PFSK-1 (cell line): ENCODE measurements at regions not wholly inside any gene's neighbourhood (a gene's known extent, or its start where the extent isn't known, plus 50 kb on each side); places are given as distances from the start of the nearest gene placed in this dataset.

Experiments used
- FOXP2 ChIP-seq: optimal IDR thresholded peaks from 2 replicates; pipeline ENCODE3; 2011; ENCODE audit warnings: borderline replicate concordance, control low read depth, inconsistent platforms; ENCODE audit not compliant: insufficient read depth; ENCODE audit errors: extremely low read length, extremely low read depth
- POLR2AphosphoS5 ChIP-seq: IDR thresholded peaks from 2 replicates; pipeline ENCODE4 v1.6.1; 2012; ENCODE audit warnings: low read depth, mild to moderate bottlenecking, control low read depth, low read length, moderate library complexity
- SIN3A ChIP-seq: IDR thresholded peaks from 2 replicates; pipeline ENCODE4 v1.6.1; 2012; ENCODE audit warnings: mild to moderate bottlenecking, low read length, moderate library complexity, borderline replicate concordance; ENCODE audit not compliant: insufficient read depth
- TAF1 ChIP-seq: IDR thresholded peaks from 2 replicates; pipeline ENCODE4 v1.6.1; 2012; ENCODE audit warnings: low read length, control low read depth, borderline replicate concordance; ENCODE audit not compliant: insufficient read depth
- TF ChIP-seq, protein P1 (sequence below), 2 experiments: IDR thresholded peaks; 2 replicates each; pipeline versions ENCODE4 v1.6.1 to v1.8.0; 2011 to 2012; ENCODE audit warnings: low read depth in 2 of 2, low read length in 2 of 2, control low read depth in 1 of 2, inconsistent platforms in 1 of 2, mild to moderate bottlenecking in 1 of 2, moderate library complexity in 1 of 2; ENCODE audit not compliant: insufficient read depth in 1 of 2

- TF ChIP-seq, protein P1, sequence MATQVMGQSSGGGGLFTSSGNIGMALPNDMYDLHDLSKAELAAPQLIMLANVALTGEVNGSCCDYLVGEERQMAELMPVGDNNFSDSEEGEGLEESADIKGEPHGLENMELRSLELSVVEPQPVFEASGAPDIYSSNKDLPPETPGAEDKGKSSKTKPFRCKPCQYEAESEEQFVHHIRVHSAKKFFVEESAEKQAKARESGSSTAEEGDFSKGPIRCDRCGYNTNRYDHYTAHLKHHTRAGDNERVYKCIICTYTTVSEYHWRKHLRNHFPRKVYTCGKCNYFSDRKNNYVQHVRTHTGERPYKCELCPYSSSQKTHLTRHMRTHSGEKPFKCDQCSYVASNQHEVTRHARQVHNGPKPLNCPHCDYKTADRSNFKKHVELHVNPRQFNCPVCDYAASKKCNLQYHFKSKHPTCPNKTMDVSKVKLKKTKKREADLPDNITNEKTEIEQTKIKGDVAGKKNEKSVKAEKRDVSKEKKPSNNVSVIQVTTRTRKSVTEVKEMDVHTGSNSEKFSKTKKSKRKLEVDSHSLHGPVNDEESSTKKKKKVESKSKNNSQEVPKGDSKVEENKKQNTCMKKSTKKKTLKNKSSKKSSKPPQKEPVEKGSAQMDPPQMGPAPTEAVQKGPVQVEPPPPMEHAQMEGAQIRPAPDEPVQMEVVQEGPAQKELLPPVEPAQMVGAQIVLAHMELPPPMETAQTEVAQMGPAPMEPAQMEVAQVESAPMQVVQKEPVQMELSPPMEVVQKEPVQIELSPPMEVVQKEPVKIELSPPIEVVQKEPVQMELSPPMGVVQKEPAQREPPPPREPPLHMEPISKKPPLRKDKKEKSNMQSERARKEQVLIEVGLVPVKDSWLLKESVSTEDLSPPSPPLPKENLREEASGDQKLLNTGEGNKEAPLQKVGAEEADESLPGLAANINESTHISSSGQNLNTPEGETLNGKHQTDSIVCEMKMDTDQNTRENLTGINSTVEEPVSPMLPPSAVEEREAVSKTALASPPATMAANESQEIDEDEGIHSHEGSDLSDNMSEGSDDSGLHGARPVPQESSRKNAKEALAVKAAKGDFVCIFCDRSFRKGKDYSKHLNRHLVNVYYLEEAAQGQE (IDR thresholded peaks at IDR 0.05; ENCODE audit: insufficient read depth in 1 of 2, low read depth in 2 of 2, low read length in 2 of 2): no peak
- TF ChIP-seq SIN3A (no peak), TAF1 (no peak), POLR2AphosphoS5 (no peak), FOXP2 (no peak)
Measured at GRCh38 chr4:180528003-180528402, 1715.2 kb upstream of the TENM3 start.

DNA sequence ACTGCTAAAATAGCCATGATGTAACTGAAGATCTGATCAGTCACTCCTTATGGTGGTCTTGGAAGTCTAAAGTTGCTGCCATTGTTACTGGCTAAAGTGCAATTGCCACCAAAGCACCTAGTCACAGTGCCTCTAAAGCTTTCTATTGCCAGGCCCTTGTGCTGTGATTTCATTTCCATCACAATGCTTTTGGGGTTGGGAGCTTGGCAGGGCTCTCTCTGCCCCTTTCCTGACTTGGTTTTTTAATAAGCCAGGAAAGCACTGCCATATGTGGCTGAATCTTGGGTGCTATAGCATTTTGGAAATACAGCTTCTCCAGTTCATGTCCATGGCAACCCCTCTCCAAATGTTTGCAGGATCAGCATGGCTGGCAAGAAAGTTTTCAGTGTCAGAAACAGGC, 1712.4 kb upstream of the TENM3 start:
- TF ChIP-seq POLR2AphosphoS5: no peak
- no peak for TF ChIP-seq TAF1
- no peak for TF ChIP-seq SIN3A
- no peak for TF ChIP-seq FOXP2
- TF ChIP-seq, protein P1 (IDR thresholded peaks at IDR 0.05; ENCODE audit: insufficient read depth in 1 of 2, low read depth in 2 of 2, low read length in 2 of 2): no peak

DNA sequence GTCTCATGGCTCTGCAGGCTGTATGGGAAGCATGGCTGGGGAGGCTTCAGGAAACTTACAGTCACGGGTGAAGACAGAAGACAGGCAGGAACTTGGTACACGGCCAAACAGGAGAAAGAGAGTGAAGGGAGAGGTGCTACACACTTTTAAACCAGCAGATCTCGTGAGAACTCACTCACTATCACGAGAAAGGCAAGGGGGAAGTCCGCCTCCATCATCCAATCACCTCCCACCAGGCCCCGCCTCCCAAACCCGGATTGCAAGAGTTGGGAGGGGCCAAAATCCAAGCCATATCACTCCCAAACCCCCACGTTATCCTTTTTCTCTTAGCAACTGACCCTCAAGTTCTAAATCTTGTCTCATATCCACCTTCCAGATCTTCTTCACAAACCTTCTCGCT, 1710.5 kb upstream of the TENM3 start:
- TF ChIP-seq TAF1: no peak

GRCh38 chr4:180538384-180539057, 1704.7 kb upstream of the TENM3 start:
- TF ChIP-seq TAF1 (no peak), POLR2AphosphoS5 (no peak), SIN3A (no peak), FOXP2 (no peak)
- TF ChIP-seq, protein P1 (IDR thresholded peaks at IDR 0.05; ENCODE audit: insufficient read depth in 1 of 2, low read depth in 2 of 2, low read length in 2 of 2): no peak

DNA sequence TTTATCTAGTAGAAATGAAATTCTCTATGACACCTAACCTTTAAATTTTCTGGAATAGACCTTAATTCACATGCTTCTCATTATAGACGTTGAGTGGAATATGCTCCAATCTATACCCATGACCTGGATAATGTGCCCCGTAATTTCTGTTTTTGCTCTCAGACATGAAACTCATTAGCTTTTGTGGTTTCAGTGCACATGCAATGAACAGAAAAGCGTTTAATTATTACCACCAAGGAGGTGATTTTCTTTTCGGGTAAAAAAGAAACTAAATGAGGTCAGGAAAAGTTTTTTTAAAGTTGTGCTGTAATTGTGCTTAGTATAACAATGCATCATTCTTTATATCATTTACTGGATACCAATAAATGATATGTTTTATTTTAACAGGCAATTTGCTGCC, 1703.9 kb upstream of the TENM3 start:
- TF ChIP-seq FOXP2: no peak
- TF ChIP-seq TAF1: no peak
- TF ChIP-seq SIN3A: no peak
- no peak for TF ChIP-seq POLR2AphosphoS5
- TF ChIP-seq, protein P1 (IDR thresholded peaks at IDR 0.05; ENCODE audit: insufficient read depth in 1 of 2, low read depth in 2 of 2, low read length in 2 of 2): no peak
